RWPE1 (cell line): ENCODE measurements at regions not wholly inside any gene's neighbourhood (a gene's known extent, or its start where the extent isn't known, plus 50 kb on each side); places are given as distances from the start of the nearest gene placed in this dataset.
"Not testable (repeated sequence)": the region's sequence is repeated elsewhere in the genome, so short reads cannot be mapped to it uniquely, and the experiment has no call there.

Experiments used
- CTCF ChIA-PET: fragments of 350-600 bp; sonication (Branson Sonifier 250); formaldehyde crosslinking; extraction: SDS; loops from one replicate; lab custom pipeline; 2021; lab: Yijun Ruan, JAX
- POLR2A ChIA-PET: fragments of 400-600 bp; formaldehyde crosslinking; extraction: SDS; loops from one replicate; lab custom pipeline; 2020; ENCODE audit warnings: antibody characterized with exemption; ENCODE audit not compliant: low non-redundant PET; lab: Yijun Ruan, JAX
- DNase-seq: peaks from one replicate; pipeline ENCODE4 v3.0.0; 2012; ENCODE audit warnings: low spot score
- H3K27ac ChIP-seq: fragments of 450-650 bp; 2 replicates; pipeline ENCODE4 v1.5.1; 2017
- CTCF ChIP-seq: fragments of 450-650 bp; conservative IDR thresholded peaks from 2 replicates; pipeline ENCODE4 v1.5.1; 2017; ENCODE audit warnings: low read depth, mild to moderate bottlenecking

- ChIA-PET POLR2A (no interaction called here), CTCF (no interaction called here)
- no peak overlapping the region for H3K27ac ChIP-seq
- no peak for DNase-seq
- TF ChIP-seq CTCF = no peak
Measured at GRCh38 chr5:92836855-92837755, 743.9 kb downstream of the NR2F1-AS1 start.

GRCh38 chr5:92835712-92836111, 745.3 kb downstream of the NR2F1-AS1 start:
- CTCF ChIA-PET = interaction anchor here (0.6 kb wide), 1 partner anchor 104 kb away, joined by 3 read pairs; no protein-coding TSS in a partner anchor
- no peak for DNase-seq
- POLR2A ChIA-PET = no interaction called here
- no peak for TF ChIP-seq CTCF
- H3K27ac ChIP-seq = no peak overlapping the region

- POLR2A ChIA-PET, H3K27ac ChIP-seq, DNase-seq, CTCF ChIA-PET: not testable (repeated sequence)
Measured at GRCh38 chr5:92823551-92823950, 757.5 kb downstream of the NR2F1-AS1 start.

- ChIA-PET POLR2A (no interaction called here), CTCF (interaction anchor here (0.7 kb wide), 1 partner anchor 266 kb away, joined by 4 read pairs; no protein-coding TSS in a partner anchor)
- no peak for TF ChIP-seq CTCF
- DNase-seq = no peak
- H3K27ac ChIP-seq = no peak overlapping the region
Measured at GRCh38 chr5:92822183-92822582, 758.8 kb downstream of the NR2F1-AS1 start.

- DNase-seq = no peak
- H3K27ac ChIP-seq = no peak overlapping the region
- ChIA-PET CTCF (interaction anchor here (0.6 kb wide), 1 partner anchor 19 kb away, joined by 3 read pairs; no protein-coding TSS in a partner anchor), POLR2A (no interaction called here)
- no peak for TF ChIP-seq CTCF
Measured at GRCh38 chr5:92809855-92810465, 771.1 kb downstream of the NR2F1-AS1 start.

GRCh38 chr5:92808474-92808873, 772.5 kb downstream of the NR2F1-AS1 start:
- DNase-seq = no peak
- no peak for TF ChIP-seq CTCF

More at GRCh38 chr5:92808474-92808873, 772.5 kb downstream of the NR2F1-AS1 start:
- H3K27ac ChIP-seq = no peak overlapping the region
- ChIA-PET POLR2A (no interaction called here), CTCF (no interaction called here)
